ENCODE measurements at regions not wholly inside any gene's neighbourhood (a gene's known extent, or its start where the extent isn't known, plus 50 kb on each side); places are given as distances from the start of the nearest gene placed in this dataset.

DNA sequence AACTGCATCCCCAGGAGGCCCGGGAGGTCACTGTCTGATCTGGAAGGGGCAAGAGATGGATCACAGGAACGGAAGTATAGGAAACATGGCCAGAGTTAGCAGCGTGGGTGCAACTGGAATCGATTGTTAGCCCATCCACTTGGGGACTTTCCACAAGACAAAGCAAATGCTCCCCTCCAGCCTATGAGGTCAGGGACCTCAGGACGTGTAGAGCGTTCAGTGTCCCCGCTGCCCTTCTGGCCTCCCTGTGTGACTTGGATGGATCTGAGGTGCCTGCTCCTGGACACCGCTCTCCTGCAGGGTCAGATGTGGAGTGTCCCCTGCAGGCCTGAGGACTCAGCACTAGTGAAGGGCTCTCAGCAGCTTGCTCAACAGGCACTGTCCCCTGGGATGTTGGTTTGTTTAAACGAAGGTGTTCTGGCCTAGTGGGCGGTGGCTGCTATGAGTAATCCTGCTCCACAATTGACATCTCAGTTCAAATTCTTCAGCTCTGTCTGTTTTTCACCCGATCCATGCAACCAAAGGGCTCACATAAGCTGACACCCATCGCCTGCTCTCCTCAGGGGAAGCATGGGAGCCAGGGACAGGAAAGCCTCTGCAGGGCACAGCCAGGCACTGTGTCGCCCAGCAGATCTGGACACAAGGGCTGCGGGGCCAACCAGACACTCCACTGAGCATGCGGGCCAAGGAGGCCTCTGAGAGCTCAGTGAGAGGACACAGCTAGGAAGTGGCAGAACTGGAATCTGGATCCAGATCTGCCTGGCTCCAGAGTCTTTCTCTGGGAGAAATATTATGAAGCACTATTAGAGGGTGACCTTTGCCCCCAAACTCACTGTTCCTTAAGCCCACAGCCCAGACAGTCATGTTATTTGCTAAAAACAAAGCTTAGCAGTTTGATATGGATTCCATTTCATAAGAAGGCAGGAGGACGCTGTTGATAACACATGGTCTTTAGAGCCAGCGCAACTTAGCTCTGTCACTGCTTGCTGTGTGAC lies 78.5 kb downstream of the RHOB start:
- Histone ChIP-seq H3K4me1 (ENCODE audit: control insufficient read depth, extremely low read depth, insufficient read depth, low read length) (peaks cover 4% of the 10 kb centered on the region), H3K4me2 (ENCODE audit: control insufficient read depth, extremely low read depth, insufficient read depth, low read depth, low read length) (no peak overlapping the region), H3K9me1 (ENCODE audit: control insufficient read depth, extremely low read depth, insufficient read depth, low read length) (no peaks in the 10 kb centered on the region), H3K36me3 (ENCODE audit: control insufficient read depth in 2 of 2, extremely low read depth in 1 of 2, insufficient read depth in 2 of 2, low read length in 2 of 2) (no peaks in the 10 kb centered on the region), H3K79me2 (ENCODE audit: control insufficient read depth, insufficient read depth, low read length) (no peaks in the 10 kb centered on the region), H2AFZ (ENCODE audit: control insufficient read depth, low read length) (no peak overlapping the region), H3K9me3 (ENCODE audit: control insufficient read depth, low read depth, low read length) (no peaks in the 10 kb centered on the region), H3K27me3 (ENCODE audit: control insufficient read depth, extremely low read depth, insufficient read depth, low read length) (no peaks in the 10 kb centered on the region), H3K27ac (ENCODE audit: control insufficient read depth, insufficient read depth, low read length) (no peak overlapping the region), H3K9ac (ENCODE audit: control insufficient read depth, extremely low read depth, insufficient read depth, low read length) (no peak overlapping the region), H4K20me1 (ENCODE audit: control insufficient read depth, extremely low read depth, insufficient read depth, low read length) (no peaks in the 10 kb centered on the region), H3K4me3 (ENCODE audit: control insufficient read depth in 2 of 3, extremely low read depth in 1 of 3, insufficient read depth in 2 of 3, low read depth in 1 of 3, low read length in 3 of 3) (no peak overlapping the region)
- dilution Hi-C loops (cut with MboI; ENCODE audit: extremely low pct_ligation_motif_present, low sequenced_read_pairs) = no loop called here
- DNase-seq (ENCODE audit: low read depth, low spot score) (no peak), FAIRE-seq (no peak)
- TF ChIP-seq CTCF (optimal IDR thresholded peaks at IDR 0.05 in 1 of 3, IDR thresholded peaks at IDR 0.05 in 1 of 3, conservative IDR thresholded peaks at IDR 0.05 in 1 of 3; ENCODE audit: extremely low read depth in 1 of 3, insufficient read depth in 2 of 3, low read length in 3 of 3) = no peak
- no peak for TF ChIP-seq EZH2 (IDR thresholded peaks at IDR 0.05; ENCODE audit: low read length)

- TF ChIP-seq EZH2 (IDR thresholded peaks at IDR 0.05; ENCODE audit: low read length) (no peak), CTCF (optimal IDR thresholded peaks at IDR 0.05 in 1 of 3, IDR thresholded peaks at IDR 0.05 in 1 of 3, conservative IDR thresholded peaks at IDR 0.05 in 1 of 3; ENCODE audit: extremely low read depth in 1 of 3, insufficient read depth in 2 of 3, low read length in 3 of 3) (no peak)
- FAIRE-seq (no peak), DNase-seq (ENCODE audit: low read depth, low spot score) (no peak)
- Histone ChIP-seq H3K4me2 (ENCODE audit: control insufficient read depth, extremely low read depth, insufficient read depth, low read depth, low read length) (no peak overlapping the region), H3K9me3 (ENCODE audit: control insufficient read depth, low read depth, low read length) (no peaks in the 10 kb centered on the region), H3K4me1 (ENCODE audit: control insufficient read depth, extremely low read depth, insufficient read depth, low read length) (peaks cover 4% of the 10 kb centered on the region), H3K79me2 (ENCODE audit: control insufficient read depth, insufficient read depth, low read length) (no peaks in the 10 kb centered on the region), H3K27ac (ENCODE audit: control insufficient read depth, insufficient read depth, low read length) (no peak overlapping the region), H3K9ac (ENCODE audit: control insufficient read depth, extremely low read depth, insufficient read depth, low read length) (no peak overlapping the region), H3K36me3 (ENCODE audit: control insufficient read depth in 2 of 2, extremely low read depth in 1 of 2, insufficient read depth in 2 of 2, low read length in 2 of 2) (no peaks in the 10 kb centered on the region), H3K4me3 (ENCODE audit: control insufficient read depth in 2 of 3, extremely low read depth in 1 of 3, insufficient read depth in 2 of 3, low read depth in 1 of 3, low read length in 3 of 3) (no peak overlapping the region), H3K27me3 (ENCODE audit: control insufficient read depth, extremely low read depth, insufficient read depth, low read length) (no peaks in the 10 kb centered on the region), H4K20me1 (ENCODE audit: control insufficient read depth, extremely low read depth, insufficient read depth, low read length) (no peaks in the 10 kb centered on the region), H3K9me1 (ENCODE audit: control insufficient read depth, extremely low read depth, insufficient read depth, low read length) (no peaks in the 10 kb centered on the region), H2AFZ (ENCODE audit: control insufficient read depth, low read length) (no peak overlapping the region)
- dilution Hi-C loops (cut with MboI; ENCODE audit: extremely low pct_ligation_motif_present, low sequenced_read_pairs) = no loop called here
Measured at GRCh38 chr2:20526160-20526559, 79.3 kb downstream of the RHOB start.

Measured in keratinocyte (primary cell).